ENCODE measurements at regions not wholly inside any gene's neighbourhood (a gene's known extent, or its start where the extent isn't known, plus 50 kb on each side); places are given as distances from the start of the nearest gene placed in this dataset.
A peak's percentile ranks its signal among the peaks of the same experiment; 100 is the strongest.

DNA sequence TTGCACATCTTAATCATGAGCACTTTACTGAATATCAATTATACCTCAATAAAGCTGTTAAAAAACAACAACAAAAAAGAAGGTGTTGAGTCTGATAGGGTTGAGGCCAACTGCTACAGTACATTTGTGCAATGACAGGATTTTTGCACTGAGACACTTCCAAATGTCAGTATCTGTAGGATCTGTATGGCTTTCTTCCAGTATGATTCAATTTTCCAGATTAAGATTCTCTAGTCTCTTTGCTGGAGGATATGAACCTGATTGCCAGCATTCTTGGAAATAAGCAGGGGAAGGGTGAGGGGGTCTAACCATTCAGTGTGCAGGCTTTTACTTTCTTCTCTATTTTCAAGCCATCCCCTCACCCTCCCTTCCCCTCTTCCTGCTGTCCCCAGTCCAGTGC lies 85.1 kb downstream of the SEMA4F start:
- H3K9me3 ChIP-seq (replicated peaks in 1 of 2; ENCODE audit: control insufficient read depth in 2 of 2, insufficient read depth in 1 of 2, low read depth in 1 of 2, low read length in 2 of 2), result peaks cover 0 to 14% of the 10 kb centered on the region in 2 donors
- no peak overlapping the region for H2BK15ac ChIP-seq (ENCODE audit: low read length)
- no peak for DNase-seq (ENCODE audit: low spot score)
- H3K27ac ChIP-seq (replicated peaks; ENCODE audit: low read length), result no peak overlapping the region
- H2AFZ ChIP-seq (ENCODE audit: low read length), result peak overlapping the region; percentile 12
- H3K18ac ChIP-seq (ENCODE audit: low read length), result no peak overlapping the region
- H2BK12ac ChIP-seq (ENCODE audit: low read length), result no peak overlapping the region
- peaks cover 8 to 24% of the 10 kb centered on the region in 2 donors for H3K4me1 ChIP-seq (ENCODE audit: control insufficient read depth in 2 of 2, insufficient read depth in 1 of 2, low read depth in 1 of 2, low read length in 2 of 2)
- no peaks in the 10 kb centered on the region for H3K36me3 ChIP-seq (replicated peaks in 1 of 2; ENCODE audit: control insufficient read depth in 2 of 2, insufficient read depth in 2 of 2, low read length in 2 of 2)
- no peak overlapping the region for H2AK5ac ChIP-seq (ENCODE audit: low read depth, low read length)
- no peaks in the 10 kb centered on the region for H3K27me3 ChIP-seq (ENCODE audit: control insufficient read depth in 3 of 3, insufficient read depth in 3 of 3, low read depth in 1 of 3, low read length in 3 of 3)
- no peak overlapping the region for H3K9ac ChIP-seq (ENCODE audit: low read depth, low read length, poor library complexity)
- no peaks in the 10 kb centered on the region for H3K79me1 ChIP-seq (ENCODE audit: low read depth, low read length)
- H4K91ac ChIP-seq (ENCODE audit: low read depth, low read length, poor library complexity), result no peak overlapping the region
- no peak overlapping the region for H4K8ac ChIP-seq (ENCODE audit: low read depth, low read length)
- H3K14ac ChIP-seq (ENCODE audit: low read length), result no peak overlapping the region
- no peak overlapping the region for H3K4me3 ChIP-seq (ENCODE audit: low read length in 2 of 2)
- H2BK5ac ChIP-seq (ENCODE audit: low read length), result no peak overlapping the region
- no peak overlapping the region for H3K4ac ChIP-seq (ENCODE audit: low read length)
- H3K23ac ChIP-seq (ENCODE audit: low read depth, low read length, poor library complexity), result no peak overlapping the region
- no peak overlapping the region for H3K4me2 ChIP-seq (ENCODE audit: insufficient read depth, low read length, poor library complexity, severe bottlenecking)
- H2BK120ac ChIP-seq (ENCODE audit: low read depth, low read length), result no peak overlapping the region

DNA sequence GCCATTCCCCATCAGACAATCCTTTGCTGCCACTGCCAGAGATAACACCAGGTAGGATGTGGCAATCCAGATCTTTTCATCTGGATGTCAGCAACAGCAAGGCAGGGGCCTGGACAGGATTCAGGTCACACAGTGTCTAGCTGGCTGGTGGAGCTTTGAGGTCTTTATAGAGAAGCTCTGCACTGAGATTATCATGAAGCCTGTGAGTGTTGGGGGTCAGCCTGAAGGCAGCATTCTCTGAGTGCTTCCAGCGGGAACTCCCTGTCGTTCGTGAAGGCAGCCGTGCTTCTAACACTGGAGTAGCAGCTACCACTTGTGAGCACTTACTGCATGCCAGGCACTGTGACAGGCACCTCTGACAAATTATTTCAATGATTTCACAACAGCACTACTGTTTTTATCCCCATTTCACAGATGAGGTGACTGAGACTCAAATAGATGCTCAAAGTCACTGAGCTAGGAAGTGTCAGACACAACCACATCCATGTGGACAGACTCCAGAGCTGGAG lies 85.7 kb downstream of the SEMA4F start:
- H3K4me2 ChIP-seq (ENCODE audit: insufficient read depth, low read length, poor library complexity, severe bottlenecking), result no peak overlapping the region
- H2BK120ac ChIP-seq (ENCODE audit: low read depth, low read length), result no peak overlapping the region
- H2BK5ac ChIP-seq (ENCODE audit: low read length), result no peak overlapping the region
- DNase-seq (ENCODE audit: low spot score), result no peak
- no peak overlapping the region for H2BK12ac ChIP-seq (ENCODE audit: low read length)
- no peak overlapping the region for H3K9ac ChIP-seq (ENCODE audit: low read depth, low read length, poor library complexity)
- H3K36me3 ChIP-seq (replicated peaks in 1 of 2; ENCODE audit: control insufficient read depth in 2 of 2, insufficient read depth in 2 of 2, low read length in 2 of 2), result no peaks in the 10 kb centered on the region
- H3K4ac ChIP-seq (ENCODE audit: low read length), result no peak overlapping the region
- no peak overlapping the region for H2AFZ ChIP-seq (ENCODE audit: low read length)
- no peak overlapping the region for H3K27ac ChIP-seq (replicated peaks; ENCODE audit: low read length)
- H3K4me1 ChIP-seq (ENCODE audit: control insufficient read depth in 2 of 2, insufficient read depth in 1 of 2, low read depth in 1 of 2, low read length in 2 of 2), result peaks cover 8 to 19% of the 10 kb centered on the region in 2 donors
- H3K79me1 ChIP-seq (ENCODE audit: low read depth, low read length), result no peaks in the 10 kb centered on the region
- no peak overlapping the region for H2BK15ac ChIP-seq (ENCODE audit: low read length)
- H3K9me3 ChIP-seq (replicated peaks in 1 of 2; ENCODE audit: control insufficient read depth in 2 of 2, insufficient read depth in 1 of 2, low read depth in 1 of 2, low read length in 2 of 2), result peaks cover 0 to 14% of the 10 kb centered on the region in 2 donors
- H3K4me3 ChIP-seq (ENCODE audit: low read length in 2 of 2), result no peak overlapping the region
- H3K14ac ChIP-seq (ENCODE audit: low read length), result no peak overlapping the region
- no peak overlapping the region for H2AK5ac ChIP-seq (ENCODE audit: low read depth, low read length)
- H4K91ac ChIP-seq (ENCODE audit: low read depth, low read length, poor library complexity), result peak overlapping the region; percentile 16
- H3K27me3 ChIP-seq (ENCODE audit: control insufficient read depth in 3 of 3, insufficient read depth in 3 of 3, low read depth in 1 of 3, low read length in 3 of 3), result no peaks in the 10 kb centered on the region
- no CpG with 5 or more reads among the region's 4 CpGs for WGBS, 2 donors (ENCODE audit: extremely low coverage in 2 of 2, insufficient read length in 2 of 2, insufficient replicate concordance in 1 of 2)
- no peak overlapping the region for H3K18ac ChIP-seq (ENCODE audit: low read length)
- no peak overlapping the region for H3K23ac ChIP-seq (ENCODE audit: low read depth, low read length, poor library complexity)
- no peak overlapping the region for H4K8ac ChIP-seq (ENCODE audit: low read depth, low read length)

DNA sequence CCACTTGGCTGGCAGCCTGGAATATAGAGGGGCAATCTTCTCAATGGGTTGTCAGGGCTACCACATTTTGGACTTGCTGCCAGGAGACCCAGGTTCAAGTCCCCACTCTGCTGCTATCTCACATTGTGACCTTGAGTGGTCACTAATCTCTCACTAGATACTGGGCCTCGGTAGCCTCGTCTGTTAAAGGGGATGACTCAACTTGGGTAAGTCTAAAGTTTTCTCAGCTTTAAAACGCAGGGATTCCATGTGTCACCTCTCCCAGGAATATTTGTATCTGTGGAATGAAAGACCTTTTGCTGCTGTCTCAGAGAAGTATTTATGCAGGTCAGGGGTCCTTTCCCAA lies 86.3 kb downstream of the SEMA4F start:
- no peak overlapping the region for H2AFZ ChIP-seq (ENCODE audit: low read length)
- no peak overlapping the region for H4K91ac ChIP-seq (ENCODE audit: low read depth, low read length, poor library complexity)
- H3K27ac ChIP-seq (replicated peaks; ENCODE audit: low read length), result no peak overlapping the region
- no peaks in the 10 kb centered on the region for H3K36me3 ChIP-seq (replicated peaks in 1 of 2; ENCODE audit: control insufficient read depth in 2 of 2, insufficient read depth in 2 of 2, low read length in 2 of 2)
- H3K4me3 ChIP-seq (ENCODE audit: low read length in 2 of 2), result no peak overlapping the region
- no peak for DNase-seq (ENCODE audit: low spot score)
- no peak overlapping the region for H2BK120ac ChIP-seq (ENCODE audit: low read depth, low read length)
- peaks cover 11 to 19% of the 10 kb centered on the region in 2 donors for H3K4me1 ChIP-seq (ENCODE audit: control insufficient read depth in 2 of 2, insufficient read depth in 1 of 2, low read depth in 1 of 2, low read length in 2 of 2)
- no peak overlapping the region for H3K4me2 ChIP-seq (ENCODE audit: insufficient read depth, low read length, poor library complexity, severe bottlenecking)
- no peaks in the 10 kb centered on the region for H3K27me3 ChIP-seq (ENCODE audit: control insufficient read depth in 3 of 3, insufficient read depth in 3 of 3, low read depth in 1 of 3, low read length in 3 of 3)
- WGBS, 2 donors (ENCODE audit: extremely low coverage in 2 of 2, insufficient read length in 2 of 2, insufficient replicate concordance in 1 of 2), result no CpG with 5 or more reads among the region's 3 CpGs
- no peak overlapping the region for H3K18ac ChIP-seq (ENCODE audit: low read length)
- peaks cover 0 to 14% of the 10 kb centered on the region in 2 donors for H3K9me3 ChIP-seq (replicated peaks in 1 of 2; ENCODE audit: control insufficient read depth in 2 of 2, insufficient read depth in 1 of 2, low read depth in 1 of 2, low read length in 2 of 2)
- no peaks in the 10 kb centered on the region for H3K79me1 ChIP-seq (ENCODE audit: low read depth, low read length)
- no peak overlapping the region for H2BK15ac ChIP-seq (ENCODE audit: low read length)
- no peak overlapping the region for H2BK5ac ChIP-seq (ENCODE audit: low read length)
- no peak overlapping the region for H4K8ac ChIP-seq (ENCODE audit: low read depth, low read length)
- H2BK12ac ChIP-seq (ENCODE audit: low read length), result peak overlapping the region; percentile 43
- H2AK5ac ChIP-seq (ENCODE audit: low read depth, low read length), result no peak overlapping the region
- H3K4ac ChIP-seq (ENCODE audit: low read length), result no peak overlapping the region
- no peak overlapping the region for H3K9ac ChIP-seq (ENCODE audit: low read depth, low read length, poor library complexity)
- H3K23ac ChIP-seq (ENCODE audit: low read depth, low read length, poor library complexity), result no peak overlapping the region
- no peak overlapping the region for H3K14ac ChIP-seq (ENCODE audit: low read length)

DNA sequence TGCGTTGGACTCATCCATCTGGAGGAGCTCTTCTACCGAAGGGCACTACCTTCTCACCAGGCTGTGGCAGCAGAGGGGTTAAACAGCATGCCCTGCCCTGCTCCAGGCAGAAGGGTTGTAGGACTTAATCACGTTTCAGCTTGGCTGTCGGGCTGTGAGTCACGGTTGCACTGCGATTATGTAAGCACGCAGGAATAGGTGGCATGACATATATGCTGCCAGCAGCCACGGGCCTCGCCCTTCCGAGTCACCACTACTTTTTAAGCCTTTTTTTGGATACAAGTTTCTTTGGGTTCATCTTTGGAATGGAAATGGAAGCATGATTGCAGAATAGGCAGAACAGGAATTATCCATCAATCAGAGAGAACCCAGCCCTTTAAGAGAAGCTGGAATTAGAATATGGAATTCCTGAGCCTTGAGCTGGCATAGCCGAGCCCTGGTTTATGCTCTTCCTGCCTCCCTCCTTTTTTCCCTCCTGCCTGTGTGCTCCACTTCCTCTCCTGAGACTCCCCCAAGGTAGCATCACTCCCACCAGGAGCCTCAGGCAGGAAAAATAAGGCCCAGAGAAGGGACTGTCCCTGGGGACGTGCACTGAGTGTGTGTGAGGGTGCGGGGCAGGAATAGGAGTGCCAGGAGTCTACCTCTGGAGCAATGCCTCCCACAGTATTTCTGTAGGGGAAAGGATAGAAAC lies 86.8 kb downstream of the SEMA4F start:
- no peak overlapping the region for H2AK5ac ChIP-seq (ENCODE audit: low read depth, low read length)
- peaks cover 0 to 14% of the 10 kb centered on the region in 2 donors for H3K9me3 ChIP-seq (replicated peaks in 1 of 2; ENCODE audit: control insufficient read depth in 2 of 2, insufficient read depth in 1 of 2, low read depth in 1 of 2, low read length in 2 of 2)
- no peak overlapping the region for H3K4me2 ChIP-seq (ENCODE audit: insufficient read depth, low read length, poor library complexity, severe bottlenecking)
- H3K27me3 ChIP-seq (ENCODE audit: control insufficient read depth in 3 of 3, insufficient read depth in 3 of 3, low read depth in 1 of 3, low read length in 3 of 3), result no peaks in the 10 kb centered on the region
- H2BK120ac ChIP-seq (ENCODE audit: low read depth, low read length), result no peak overlapping the region
- no peak overlapping the region for H3K18ac ChIP-seq (ENCODE audit: low read length)
- H2BK15ac ChIP-seq (ENCODE audit: low read length), result no peak overlapping the region
- H3K4ac ChIP-seq (ENCODE audit: low read length), result no peak overlapping the region
- no peaks in the 10 kb centered on the region for H3K36me3 ChIP-seq (replicated peaks in 1 of 2; ENCODE audit: control insufficient read depth in 2 of 2, insufficient read depth in 2 of 2, low read length in 2 of 2)
- no CpG with 5 or more reads among the region's 13 CpGs for WGBS, 2 donors (ENCODE audit: extremely low coverage in 2 of 2, insufficient read length in 2 of 2, insufficient replicate concordance in 1 of 2)
- no peak overlapping the region for H3K14ac ChIP-seq (ENCODE audit: low read length)
- no peak overlapping the region for H3K27ac ChIP-seq (replicated peaks; ENCODE audit: low read length)
- H3K9ac ChIP-seq (ENCODE audit: low read depth, low read length, poor library complexity), result no peak overlapping the region
- no peak overlapping the region for H2AFZ ChIP-seq (ENCODE audit: low read length)
- DNase-seq (ENCODE audit: low spot score), result no peak
- H2BK12ac ChIP-seq (ENCODE audit: low read length), result no peak overlapping the region
- peaks cover 15 to 21% of the 10 kb centered on the region in 2 donors for H3K4me1 ChIP-seq (ENCODE audit: control insufficient read depth in 2 of 2, insufficient read depth in 1 of 2, low read depth in 1 of 2, low read length in 2 of 2)
- H4K91ac ChIP-seq (ENCODE audit: low read depth, low read length, poor library complexity), result no peak overlapping the region
- H3K79me1 ChIP-seq (ENCODE audit: low read depth, low read length), result no peaks in the 10 kb centered on the region
- H2BK5ac ChIP-seq (ENCODE audit: low read length), result no peak overlapping the region
- no peak overlapping the region for H4K8ac ChIP-seq (ENCODE audit: low read depth, low read length)
- H3K4me3 ChIP-seq (ENCODE audit: low read length in 2 of 2), result no peak overlapping the region
- H3K23ac ChIP-seq (ENCODE audit: low read depth, low read length, poor library complexity), result no peak overlapping the region

Data from neuronal stem cell (in vitro differentiated cells).